ENCODE measurements at regions not wholly inside any gene's neighbourhood (a gene's known extent, or its start where the extent isn't known, plus 50 kb on each side); places are given as distances from the start of the nearest gene placed in this dataset.

DNA sequence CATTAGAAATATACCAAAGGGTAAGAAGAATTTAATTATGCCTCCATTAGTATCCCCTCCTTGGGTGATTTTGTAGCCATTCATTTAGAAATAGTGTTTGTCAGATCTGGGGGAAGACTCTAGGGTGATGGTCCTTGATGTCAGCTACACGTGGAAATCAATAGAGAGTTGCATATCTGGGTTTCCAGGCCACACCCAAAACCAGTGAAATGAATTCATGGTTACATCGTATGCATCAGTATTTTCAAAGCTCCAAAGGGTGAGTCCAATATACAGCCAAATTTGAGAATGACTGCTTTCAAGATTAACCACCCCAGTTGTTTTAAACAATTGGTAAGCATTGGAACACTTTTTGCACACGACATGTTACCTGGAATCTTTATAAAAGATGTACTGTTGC lies 173.4 kb upstream of the SGCD start (continued):
- no peak for TF ChIP-seq GTF2F1 (IDR thresholded peaks at IDR 0.05; ENCODE audit: borderline replicate concordance, low read depth, low read length)

GRCh38 chr5:156154757-156155156 lies 172.2 kb upstream of the SGCD start:
- no peaks in the 10 kb centered on the region for H3K79me1 ChIP-seq (ENCODE audit: low read depth, low read length)
- TF ChIP-seq CTBP2 (IDR thresholded peaks at IDR 0.05; ENCODE audit: borderline replicate concordance, insufficient read depth, insufficient read length, low read length) (no peak), SIX5 (IDR thresholded peaks at IDR 0.05; ENCODE audit: low read depth, low read length) (no peak), CBX5 (IDR thresholded peaks at IDR 0.05; ENCODE audit: low read depth, low read length) (no peak), TEAD4 (IDR thresholded peaks at IDR 0.05; ENCODE audit: low read depth, low read length) (no peak), GTF2F1 (IDR thresholded peaks at IDR 0.05; ENCODE audit: borderline replicate concordance, low read depth, low read length) (no peak), RBBP5 (IDR thresholded peaks at IDR 0.05; ENCODE audit: borderline replicate concordance, low read depth, low read length) (no peak), EGR1 (IDR thresholded peaks at IDR 0.05; ENCODE audit: borderline replicate concordance, low read depth, low read length) (no peak)
- TF ChIP-seq, protein P1, sequence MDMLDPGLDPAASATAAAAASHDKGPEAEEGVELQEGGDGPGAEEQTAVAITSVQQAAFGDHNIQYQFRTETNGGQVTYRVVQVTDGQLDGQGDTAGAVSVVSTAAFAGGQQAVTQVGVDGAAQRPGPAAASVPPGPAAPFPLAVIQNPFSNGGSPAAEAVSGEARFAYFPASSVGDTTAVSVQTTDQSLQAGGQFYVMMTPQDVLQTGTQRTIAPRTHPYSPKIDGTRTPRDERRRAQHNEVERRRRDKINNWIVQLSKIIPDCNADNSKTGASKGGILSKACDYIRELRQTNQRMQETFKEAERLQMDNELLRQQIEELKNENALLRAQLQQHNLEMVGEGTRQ (IDR thresholded peaks at IDR 0.05; ENCODE audit: low read length): no peak
- TF ChIP-seq, protein P2, sequence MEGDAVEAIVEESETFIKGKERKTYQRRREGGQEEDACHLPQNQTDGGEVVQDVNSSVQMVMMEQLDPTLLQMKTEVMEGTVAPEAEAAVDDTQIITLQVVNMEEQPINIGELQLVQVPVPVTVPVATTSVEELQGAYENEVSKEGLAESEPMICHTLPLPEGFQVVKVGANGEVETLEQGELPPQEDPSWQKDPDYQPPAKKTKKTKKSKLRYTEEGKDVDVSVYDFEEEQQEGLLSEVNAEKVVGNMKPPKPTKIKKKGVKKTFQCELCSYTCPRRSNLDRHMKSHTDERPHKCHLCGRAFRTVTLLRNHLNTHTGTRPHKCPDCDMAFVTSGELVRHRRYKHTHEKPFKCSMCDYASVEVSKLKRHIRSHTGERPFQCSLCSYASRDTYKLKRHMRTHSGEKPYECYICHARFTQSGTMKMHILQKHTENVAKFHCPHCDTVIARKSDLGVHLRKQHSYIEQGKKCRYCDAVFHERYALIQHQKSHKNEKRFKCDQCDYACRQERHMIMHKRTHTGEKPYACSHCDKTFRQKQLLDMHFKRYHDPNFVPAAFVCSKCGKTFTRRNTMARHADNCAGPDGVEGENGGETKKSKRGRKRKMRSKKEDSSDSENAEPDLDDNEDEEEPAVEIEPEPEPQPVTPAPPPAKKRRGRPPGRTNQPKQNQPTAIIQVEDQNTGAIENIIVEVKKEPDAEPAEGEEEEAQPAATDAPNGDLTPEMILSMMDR (IDR thresholded peaks at IDR 0.05; ENCODE audit: control extremely low read depth in 1 of 3, insufficient read depth in 1 of 3, low read depth in 1 of 3, low read length in 3 of 3): no peak

More at GRCh38 chr5:156154757-156155156, 172.2 kb upstream of the SGCD start:
- POLR2A ChIA-PET (ENCODE audit: partially characterized antibody): no interaction called here
- FAIRE-seq: no peak
- DNase-seq (ENCODE audit: low read depth in 1 of 2, low spot score in 2 of 2): no peak
- CTCF ChIA-PET (ENCODE audit: partially characterized antibody): interaction anchor here (1.6 kb wide), 1 partner anchor 38 kb away, joined by 3 read pairs; no protein-coding TSS in a partner anchor
- Histone ChIP-seq H3K23ac (ENCODE audit: insufficient read length) (no peak overlapping the region), H3K27ac (ENCODE audit: low read depth, low read length) (no peak overlapping the region), H2BK20ac (ENCODE audit: low read length) (no peak overlapping the region), H2BK5ac (ENCODE audit: low read depth, low read length) (no peak overlapping the region), H3K18ac (ENCODE audit: extremely low read depth, low read length) (no peak overlapping the region), H3K9ac (replicated peaks in 1 of 4; ENCODE audit: extremely low read depth in 1 of 4, low read depth in 3 of 4, low read length in 3 of 4) (no peak overlapping the region), H2AK5ac (ENCODE audit: low read depth, low read length) (no peak overlapping the region), H3K56ac (replicated peaks; ENCODE audit: insufficient read length, low read depth, low read length) (no peak overlapping the region), H2AFZ (ENCODE audit: low read length) (no peak overlapping the region), H3K4ac (replicated peaks; ENCODE audit: insufficient read length, low read depth, low read length) (no peak overlapping the region), H2BK15ac (ENCODE audit: low read length) (no peak overlapping the region), H3K23me2 (ENCODE audit: low read depth, low read length) (no peaks in the 10 kb centered on the region), H3K27me3 (replicated peaks in 1 of 4; ENCODE audit: control insufficient read depth in 3 of 4, extremely low read depth in 1 of 4, insufficient read depth in 3 of 4, low read length in 3 of 4) (no peaks in the 10 kb centered on the region), H4K20me1 (replicated peaks in 1 of 2; ENCODE audit: control insufficient read depth in 1 of 2, insufficient read depth in 2 of 2, low read length in 2 of 2) (no peaks in the 10 kb centered on the region), H3K36me3 (ENCODE audit: control insufficient read depth in 2 of 4, insufficient read depth in 4 of 4, low read length in 3 of 4) (no peaks in the 10 kb centered on the region), H2BK12ac (ENCODE audit: low read depth, low read length) (no peak overlapping the region), H3K4me3 (ENCODE audit: extremely low read depth in 1 of 4, insufficient read depth in 2 of 4, low read depth in 3 of 4, low read length in 4 of 4) (no peak overlapping the region), H3K14ac (ENCODE audit: insufficient read length) (no peak overlapping the region), H2BK120ac (replicated peaks; ENCODE audit: low read depth, low read length) (no peak overlapping the region), H3K4me2 (ENCODE audit: insufficient read depth in 1 of 2, low read depth in 2 of 2, low read length in 2 of 2) (no peak overlapping the region), H4K91ac (replicated peaks; ENCODE audit: insufficient read length, low read length) (no peak overlapping the region), H3K79me2 (ENCODE audit: control insufficient read depth in 1 of 2, insufficient read depth in 2 of 2, low read length in 2 of 2) (no peaks in the 10 kb centered on the region), H3K9me3 (ENCODE audit: insufficient read depth in 2 of 2, low read depth in 1 of 2, low read length in 1 of 2) (no peaks in the 10 kb centered on the region), H4K8ac (ENCODE audit: extremely low read depth, insufficient read depth, low read length) (no peak overlapping the region), H4K5ac (ENCODE audit: insufficient read length, low read depth, low read length) (no peak overlapping the region), H3K4me1 (replicated peaks in 1 of 4; ENCODE audit: control insufficient read depth in 3 of 4, insufficient read depth in 4 of 4, low read length in 3 of 4) (no peaks in the 10 kb centered on the region; a peak in 1 of 7 replicates)
- WGBS, 2 experiments (ENCODE audit: extremely low coverage in 1 of 2, insufficient coverage in 1 of 2, insufficient read length in 1 of 2, insufficient replicate concordance in 2 of 2, low coverage in 1 of 2, low lambda C conversion rate in 2 of 2, missing lambda C conversion rate in 1 of 2): 100% methylated on average over 1 of the region's 1 CpG; no CpG with 5 or more reads in 1 of the 2 experiments

All from H1 (cell line).